Motor neuron (in vitro differentiated cells): ENCODE measurements at regions not wholly inside any gene's neighbourhood (a gene's known extent, or its start where the extent isn't known, plus 50 kb on each side); places are given as distances from the start of the nearest gene placed in this dataset.

Experiments used
- ATAC-seq, 8 experiments: fragments of 200-7000 bp; cut with Tn5 transposase; replicated peaks in 6 of 8; 2 replicates each; pipeline ENCODE4 v1.8.0; 2021; ENCODE audit warnings: mild to moderate bottlenecking in 8 of 8, moderate library complexity in 8 of 8
- H3K27ac ChIP-seq, 2 donors: fragments of 250-450 bp; sonication (Bioruptor Pico); 2 replicates each; pipeline ENCODE4 v1.9.0; 2021; ENCODE audit warnings: antibody characterized with exemption in 2 of 2, mild to moderate bottlenecking in 2 of 2, moderate library complexity in 1 of 2
- H3K4me1 ChIP-seq, 2 donors: fragments of 250-450 bp; sonication (Bioruptor Pico); replicated peaks in 1 of 2; 2 replicates each; pipeline ENCODE4 v1.6.1; 2021; ENCODE audit warnings: antibody characterized with exemption in 2 of 2, mild to moderate bottlenecking in 2 of 2, moderate library complexity in 1 of 2
- H3K4me3 ChIP-seq, 5 donors: fragments of 250-450 bp; sonication (Bioruptor Pico); 2 replicates each; pipeline ENCODE4 v1.9.0; 2021; ENCODE audit warnings: antibody characterized with exemption in 5 of 5, mild to moderate bottlenecking in 5 of 5, moderate library complexity in 4 of 5
- WGBS, 10 experiments: fragments of 450-650 bp; shearing (Covaris generic); methylation state at CpG; one replicate each; pipeline ENCODE4 v1.0.0; 2022; 5-methylcytosine and 5-hydroxymethylcytosine counted together
- in situ Hi-C, 9 experiments: fragments of 400-800 bp; cut with MboI; loops; one replicate each; pipeline ENCODE4 v1.15.0; 2021; ENCODE audit warnings: low sequenced_read_pairs in 9 of 9, low pct_unique_long_range_greater_than_20kb in 2 of 9; ENCODE audit not compliant: unreplicated experiment in 9 of 9

- in situ Hi-C loops, result no loop called here
- peaks cover 0 to 7% of the 10 kb centered on the region in 2 donors for H3K4me1 ChIP-seq
- no peak overlapping the region for H3K27ac ChIP-seq
- H3K4me3 ChIP-seq, result no peak overlapping the region
- ATAC-seq, result peak in 4 of 8 experiments; percentile 10 to 75 (median 16)
Observed at GRCh38 chr1:163928069-163928468, 606.3 kb downstream of the NUF2 start.

- peaks cover 0 to 7% of the 10 kb centered on the region in 2 donors for H3K4me1 ChIP-seq
- in situ Hi-C loops, result no loop called here
- no peak overlapping the region for H3K4me3 ChIP-seq
- peak in 6 of 8 experiments; percentile 31 to 84 (median 47) for ATAC-seq
- H3K27ac ChIP-seq, result no peak overlapping the region
Observed at GRCh38 chr1:163928651-163929050, 606.9 kb downstream of the NUF2 start.

GRCh38 chr1:163932901-163933300 is 611.1 kb downstream of the NUF2 start:
- Histone ChIP-seq H3K4me3 (no peak overlapping the region), H3K27ac (no peak overlapping the region), H3K4me1 (peaks cover 0 to 7% of the 10 kb centered on the region in 2 donors)
- ATAC-seq, result no peak
- in situ Hi-C loops, result no loop called here
- 54 to 100% (median 94%) methylated on average over 1 to 3 of the region's 3 CpGs for WGBS, 10 experiments

GRCh38 chr1:163933437-163933836 is 611.7 kb downstream of the NUF2 start:
- WGBS, 10 experiments, result 0 to 100% (median 87%) methylated on average over 1 to 3 of the region's 3 CpGs; no CpG with 5 or more reads in 2 of the 10 experiments
- Histone ChIP-seq H3K4me3 (no peak overlapping the region), H3K4me1 (peaks cover 0 to 4% of the 10 kb centered on the region in 2 donors), H3K27ac (no peak overlapping the region)
- peak in 3 of 8 experiments; percentile 6 to 64 (median 18) for ATAC-seq
- in situ Hi-C loops, result no loop called here

GRCh38 chr1:163935738-163936374 is 614.1 kb downstream of the NUF2 start:
- peak in 3 of 8 experiments; percentile 93 to 97 (median 95) for ATAC-seq
- WGBS, 10 experiments, result 17 to 92% (median 74%) methylated on average over 1 to 3 of the region's 3 CpGs; no CpG with 5 or more reads in 1 of the 10 experiments
- in situ Hi-C loops, result no loop called here
- no peak overlapping the region for H3K4me3 ChIP-seq
- no peaks in the 10 kb centered on the region for H3K4me1 ChIP-seq
- H3K27ac ChIP-seq, result no peak overlapping the region

- Histone ChIP-seq H3K4me1 (no peaks in the 10 kb centered on the region), H3K27ac (no peak overlapping the region), H3K4me3 (no peak overlapping the region)
- ATAC-seq, result no peak
- whole genome bisulfite sequencing, 10 experiments, result 29 to 100% (median 87%) methylated on average over 1 of the region's 1 CpG; no CpG with 5 or more reads in 1 of the 10 experiments
- in situ Hi-C loops, result no loop called here
Observed at GRCh38 chr1:163959622-163960021, 599.4 kb upstream of the PBX1 start.

- in situ Hi-C loops, result no loop called here
- Histone ChIP-seq H3K4me1 (peaks cover 23 to 27% of the 10 kb centered on the region in 2 donors), H3K4me3 (no peak overlapping the region), H3K27ac (no peak overlapping the region)
- WGBS, 10 experiments, result 0 to 100% (median 70%) methylated on average over 1 to 2 of the region's 2 CpGs; no CpG with 5 or more reads in 1 of the 10 experiments
- ATAC-seq, result peak in 3 of 8 experiments; percentile 5 to 29 (median 25)
Observed at GRCh38 chr1:163970151-163970550, 588.8 kb upstream of the PBX1 start.

GRCh38 chr1:163970699-163971098 is 588.3 kb upstream of the PBX1 start:
- H3K4me1 ChIP-seq, result peaks cover 23 to 27% of the 10 kb centered on the region in 2 donors
- H3K4me3 ChIP-seq, result no peak overlapping the region
- ATAC-seq, result peak in 5 of 8 experiments; percentile 82 to 94 (median 90)
- no peak overlapping the region for H3K27ac ChIP-seq
- WGBS, 10 experiments, result 21 to 90% (median 49%) methylated on average over 1 to 4 of the region's 4 CpGs; no CpG with 5 or more reads in 3 of the 10 experiments
- in situ Hi-C loops, result no loop called here

- in situ Hi-C loops, result no loop called here
- no peak overlapping the region for H3K4me3 ChIP-seq
- H3K4me1 ChIP-seq, result peaks cover 23 to 36% of the 10 kb centered on the region in 2 donors
- no peak for ATAC-seq
- H3K27ac ChIP-seq, result no peak overlapping the region
Observed at GRCh38 chr1:163973586-163973985, 585.4 kb upstream of the PBX1 start.

GRCh38 chr1:163974120-163974519 is 584.9 kb upstream of the PBX1 start:
- H3K4me1 ChIP-seq, result peaks cover 23 to 36% of the 10 kb centered on the region in 2 donors
- WGBS, 10 experiments, result 13 to 100% (median 92%) methylated on average over 2 of the region's 2 CpGs; no CpG with 5 or more reads in 1 of the 10 experiments
- no peak overlapping the region for H3K27ac ChIP-seq
- in situ Hi-C loops, result no loop called here
- H3K4me3 ChIP-seq, result no peak overlapping the region
- ATAC-seq, result peak in 2 of 8 experiments; percentile 37 to 45

GRCh38 chr1:163980394-163980793 is 578.6 kb upstream of the PBX1 start:
- in situ Hi-C loops, result no loop called here
- Histone ChIP-seq H3K4me1 (peaks cover 0 to 9% of the 10 kb centered on the region in 2 donors), H3K4me3 (no peak overlapping the region), H3K27ac (no peak overlapping the region)
- WGBS, 10 experiments, result 29 to 80% (median 53%) methylated on average over 1 of the region's 1 CpG; no CpG with 5 or more reads in 3 of the 10 experiments
- peak in 1 of 8 experiments; percentile 23 for ATAC-seq

GRCh38 chr1:163981500-163982030 is 577.4 kb upstream of the PBX1 start:
- Histone ChIP-seq H3K27ac (no peak overlapping the region), H3K4me1 (peaks cover 0 to 9% of the 10 kb centered on the region in 2 donors), H3K4me3 (no peak overlapping the region)
- peak in 1 of 8 experiments; percentile 95 for ATAC-seq
- in situ Hi-C loops, result no loop called here
- WGBS, 10 experiments, result 0 to 96% (median 83%) methylated on average over 1 to 2 of the region's 2 CpGs; no CpG with 5 or more reads in 1 of the 10 experiments

- ATAC-seq, result no peak
- no peak overlapping the region for H3K27ac ChIP-seq
- 13 to 100% (median 83%) methylated on average over 1 to 2 of the region's 2 CpGs; no CpG with 5 or more reads in 1 of the 10 experiments for WGBS, 10 experiments
- H3K4me1 ChIP-seq, result peaks cover 0 to under 1% of the 10 kb centered on the region in 2 donors
- in situ Hi-C loops, result no loop called here
- H3K4me3 ChIP-seq, result no peak overlapping the region
Observed at GRCh38 chr1:163983097-163983496, 575.9 kb upstream of the PBX1 start.

GRCh38 chr1:163985700-163986099 is 573.3 kb upstream of the PBX1 start:
- 19 to 100% (median 94%) methylated on average over 3 of the region's 3 CpGs for WGBS, 10 experiments
- H3K27ac ChIP-seq, result no peak overlapping the region
- in situ Hi-C loops, result no loop called here
- ATAC-seq, result no peak
- H3K4me3 ChIP-seq, result no peak overlapping the region
- no peaks in the 10 kb centered on the region for H3K4me1 ChIP-seq
